Activated naive CD8-positive, alpha-beta T cell treated with anti-CD3 and anti-CD28 coated beads, Interleukin-2, amount 50 U/mL, for 24 hours (primary cell): ENCODE measurements at regions not wholly inside any gene's neighbourhood (a gene's known extent, or its start where the extent isn't known, plus 50 kb on each side); places are given as distances from the start of the nearest gene placed in this dataset.

ENCODE experiments used
- ATAC-seq: fragments of 150-1000 bp; cut with Tn5 transposase; one replicate; pipeline ENCODE4 v1.10.0; 2021
- DNase-seq: peaks from one replicate; pipeline ENCODE4 v3.0.0; 2021
- H3K27ac Mint-ChIP-seq: one replicate; pipeline ENCODE4 v1.8.0; 2021; ENCODE audit warnings: mild to moderate bottlenecking, mixed read lengths
- H3K27me3 Mint-ChIP-seq: one replicate; pipeline ENCODE4 v1.8.0; 2021; ENCODE audit warnings: mixed read lengths
- H3K36me3 Mint-ChIP-seq: one replicate; pipeline ENCODE4 v1.8.0; 2021; ENCODE audit warnings: low read depth, mixed read lengths
- H3K4me1 Mint-ChIP-seq: one replicate; pipeline ENCODE4 v1.8.0; 2021; ENCODE audit warnings: mixed read lengths
- H3K4me3 Mint-ChIP-seq: one replicate; pipeline ENCODE4 v1.8.0; 2021; ENCODE audit warnings: mild to moderate bottlenecking, moderate library complexity, mixed read lengths
- H3K9me3 Mint-ChIP-seq: one replicate; pipeline ENCODE4 v1.8.0; 2021; ENCODE audit warnings: mixed read lengths

- Mint-ChIP-seq H3K9me3 (peaks cover 5% of the 10 kb centered on the region), H3K4me3 (no peak overlapping the region), H3K27me3 (no peaks in the 10 kb centered on the region), H3K36me3 (no peaks in the 10 kb centered on the region), H3K27ac (no peak overlapping the region), H3K4me1 (peaks cover 29% of the 10 kb centered on the region)
- ATAC-seq = no peak
- DNase-seq = no peak
Measured at GRCh38 chr6:53216301-53216700, 67.7 kb upstream of the GCM1 start.

DNA sequence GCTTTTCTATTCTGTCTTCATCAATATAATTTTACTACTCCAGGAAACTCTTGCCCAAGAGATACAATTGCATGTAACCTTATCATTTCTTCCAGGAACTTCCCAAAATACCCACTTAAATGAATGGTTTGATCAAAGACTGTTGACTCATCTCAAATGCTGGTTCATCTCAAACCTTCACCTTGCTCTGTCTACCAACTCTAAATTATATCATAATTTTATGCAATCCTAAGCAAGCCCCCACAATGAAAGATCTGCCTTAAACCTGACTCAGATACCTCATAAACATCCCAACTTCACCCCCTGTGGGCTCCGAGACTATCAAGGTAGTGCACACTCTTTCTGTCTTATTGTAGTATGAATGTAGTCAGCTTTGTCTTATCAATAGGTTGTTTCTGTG is 65.5 kb upstream of the GCM1 start:
- no peak overlapping the region for H3K27ac Mint-ChIP-seq
- no peaks in the 10 kb centered on the region for H3K27me3 Mint-ChIP-seq
- peaks cover 26% of the 10 kb centered on the region for H3K4me1 Mint-ChIP-seq
- no peak for DNase-seq
- peaks cover 5% of the 10 kb centered on the region for H3K9me3 Mint-ChIP-seq
- ATAC-seq = no peak
- no peaks in the 10 kb centered on the region for H3K36me3 Mint-ChIP-seq
- H3K4me3 Mint-ChIP-seq = no peak overlapping the region

- Mint-ChIP-seq H3K27ac (no peak overlapping the region), H3K36me3 (no peaks in the 10 kb centered on the region), H3K4me1 (peaks cover 10% of the 10 kb centered on the region), H3K9me3 (no peaks in the 10 kb centered on the region), H3K27me3 (no peaks in the 10 kb centered on the region), H3K4me3 (no peak overlapping the region)
- ATAC-seq (no peak), DNase-seq (no peak)
Measured at GRCh38 chr6:53210811-53211210, 62.2 kb upstream of the GCM1 start.

GRCh38 chr6:53209681-53210080 is 61.0 kb upstream of the GCM1 start:
- Mint-ChIP-seq H3K9me3 (no peaks in the 10 kb centered on the region), H3K36me3 (no peaks in the 10 kb centered on the region), H3K4me1 (peaks cover 8% of the 10 kb centered on the region), H3K27ac (no peak overlapping the region), H3K27me3 (no peaks in the 10 kb centered on the region), H3K4me3 (no peak overlapping the region)
- no peak for ATAC-seq
- DNase-seq = no peak

DNA sequence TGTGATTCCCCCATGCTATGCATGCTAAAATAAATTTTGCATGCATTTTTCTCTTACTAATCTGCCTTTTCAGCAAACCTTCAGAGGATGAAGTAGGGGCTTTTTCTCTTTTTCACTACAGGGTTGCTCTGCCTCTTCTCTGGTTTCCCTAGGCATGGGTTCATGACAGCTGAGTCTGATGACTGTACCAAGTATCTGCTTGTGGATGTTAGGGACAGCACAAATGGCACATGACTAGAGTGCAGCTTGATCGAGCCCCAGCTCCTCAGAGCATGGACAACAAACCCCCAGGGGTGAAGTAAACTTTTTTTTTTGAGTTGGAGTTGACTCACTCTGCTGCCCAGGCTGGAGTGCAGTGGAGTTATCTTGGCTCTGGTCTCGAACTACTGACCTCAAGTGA is 57.1 kb upstream of the GCM1 start:
- H3K27me3 Mint-ChIP-seq = no peaks in the 10 kb centered on the region
- no peak for DNase-seq

GRCh38 chr6:53203483-53203882 is 54.8 kb upstream of the GCM1 start:
- H3K27me3 Mint-ChIP-seq = no peaks in the 10 kb centered on the region
- DNase-seq = no peak
- H3K4me1 Mint-ChIP-seq = peaks cover 15% of the 10 kb centered on the region
- H3K4me3 Mint-ChIP-seq = no peak overlapping the region
- H3K27ac Mint-ChIP-seq = no peak overlapping the region
- ATAC-seq = no peak
- H3K9me3 Mint-ChIP-seq = no peaks in the 10 kb centered on the region
- no peaks in the 10 kb centered on the region for H3K36me3 Mint-ChIP-seq

More for the DNA sequence above, 57.1 kb upstream of the GCM1 start:
- Mint-ChIP-seq H3K27ac (no peak overlapping the region), H3K4me3 (no peak overlapping the region), H3K4me1 (peaks cover 15% of the 10 kb centered on the region), H3K9me3 (no peaks in the 10 kb centered on the region), H3K36me3 (no peaks in the 10 kb centered on the region)
- ATAC-seq = no peak

GRCh38 chr6:53202052-53202451 is 53.4 kb upstream of the GCM1 start:
- DNase-seq (no peak), ATAC-seq (no peak)
- no peaks in the 10 kb centered on the region for H3K27me3 Mint-ChIP-seq
- peaks cover 15% of the 10 kb centered on the region for H3K4me1 Mint-ChIP-seq
- H3K4me3 Mint-ChIP-seq = no peak overlapping the region
- H3K9me3 Mint-ChIP-seq = no peaks in the 10 kb centered on the region
- H3K27ac Mint-ChIP-seq = no peak overlapping the region
- no peaks in the 10 kb centered on the region for H3K36me3 Mint-ChIP-seq

GRCh38 chr6:53201270-53201669 is 52.6 kb upstream of the GCM1 start:
- H3K27me3 Mint-ChIP-seq = no peaks in the 10 kb centered on the region
- H3K4me1 Mint-ChIP-seq = peaks cover 15% of the 10 kb centered on the region
- no peaks in the 10 kb centered on the region for H3K9me3 Mint-ChIP-seq
- H3K4me3 Mint-ChIP-seq = no peak overlapping the region
- ATAC-seq = peak; percentile 65
- H3K27ac Mint-ChIP-seq = no peak overlapping the region
- no peaks in the 10 kb centered on the region for H3K36me3 Mint-ChIP-seq
- no peak for DNase-seq

DNA sequence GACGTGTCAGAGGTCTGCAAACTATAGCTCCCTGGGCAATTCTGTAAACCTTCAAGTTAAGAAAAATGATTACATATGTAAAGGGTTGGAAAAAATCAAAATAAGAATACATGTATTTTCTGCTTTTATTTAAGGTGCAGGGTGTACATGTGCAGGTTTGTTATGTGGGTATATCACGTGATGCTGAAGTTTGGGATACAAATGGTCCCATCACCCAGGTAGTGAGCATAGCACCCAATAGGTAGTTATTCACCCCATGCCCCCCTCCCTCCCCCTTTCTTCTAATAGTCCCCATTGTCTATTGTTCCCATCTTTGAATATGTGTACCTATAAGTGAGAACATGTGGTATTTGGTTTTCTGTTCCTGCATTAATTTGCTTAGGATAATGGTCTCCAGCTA is 51.1 kb upstream of the GCM1 start:
- ATAC-seq (no peak), DNase-seq (no peak)
- no peaks in the 10 kb centered on the region for H3K27me3 Mint-ChIP-seq
- no peaks in the 10 kb centered on the region for H3K9me3 Mint-ChIP-seq
- no peak overlapping the region for H3K27ac Mint-ChIP-seq
- peaks cover 15% of the 10 kb centered on the region for H3K4me1 Mint-ChIP-seq
- no peaks in the 10 kb centered on the region for H3K36me3 Mint-ChIP-seq
- H3K4me3 Mint-ChIP-seq = no peak overlapping the region

- H3K27ac Mint-ChIP-seq = no peak overlapping the region
- no peaks in the 10 kb centered on the region for H3K36me3 Mint-ChIP-seq
- no peaks in the 10 kb centered on the region for H3K27me3 Mint-ChIP-seq
- H3K4me3 Mint-ChIP-seq = no peak overlapping the region
- ATAC-seq = no peak
- no peaks in the 10 kb centered on the region for H3K9me3 Mint-ChIP-seq
- no peak for DNase-seq
- peaks cover 15% of the 10 kb centered on the region for H3K4me1 Mint-ChIP-seq
Measured at GRCh38 chr6:53199156-53199555, 50.5 kb upstream of the GCM1 start.
